Thymus (tissue), 11 donors: ENCODE measurements at regions not wholly inside any gene's neighbourhood (a gene's known extent, or its start where the extent isn't known, plus 50 kb on each side); places are given as distances from the start of the nearest gene placed in this dataset.
"Not testable (repeated sequence)": the region's sequence is repeated elsewhere in the genome, so short reads cannot be mapped to it uniquely, and the experiment has no call there.

Experiments
- DNase-seq, 9 donors: peaks; one replicate each; pipeline ENCODE4 v3.0.0-alpha.2; 2013; ENCODE audit warnings: low spot score in 9 of 9, low read depth in 6 of 9, missing footprints in 1 of 9
- H3K27ac ChIP-seq, 2 donors: one replicate each; pipeline ENCODE4 v1.5.1; 2013; ENCODE audit warnings: control low read depth in 1 of 2, low read depth in 1 of 2, low read length in 1 of 2, mild to moderate bottlenecking in 1 of 2, moderate library complexity in 1 of 2
- H3K27me3 ChIP-seq, 2 donors: one replicate each; pipeline ENCODE4 v1.5.1; 2013; ENCODE audit warnings: low read length in 1 of 2; ENCODE audit not compliant: control insufficient read depth in 2 of 2, insufficient read depth in 1 of 2
- H3K36me3 ChIP-seq, 2 donors: one replicate each; pipeline ENCODE4 v1.5.1; 2013; ENCODE audit warnings: low read length in 1 of 2, mild to moderate bottlenecking in 1 of 2, moderate library complexity in 1 of 2; ENCODE audit not compliant: control insufficient read depth in 2 of 2, insufficient read depth in 2 of 2
- H3K4me1 ChIP-seq, 2 donors: one replicate each; pipeline ENCODE4 v1.5.1; 2013; ENCODE audit warnings: low read length in 2 of 2; ENCODE audit not compliant: control insufficient read depth in 2 of 2, insufficient read depth in 2 of 2
- H3K4me3 ChIP-seq, 2 donors: one replicate each; pipeline ENCODE4 v1.5.1; 2013; ENCODE audit warnings: low read length in 2 of 2, control low read depth in 1 of 2, mild to moderate bottlenecking in 1 of 2
- H3K9me3 ChIP-seq, 2 donors: one replicate each; pipeline ENCODE4 v1.5.1; 2013; ENCODE audit warnings: low read length in 1 of 2, mild to moderate bottlenecking in 1 of 2; ENCODE audit not compliant: control insufficient read depth in 2 of 2, insufficient read depth in 1 of 2
- WGBS: extraction: QIAGEN DNeasy Blood & Tissue Kit; methylation state at CpG from one replicate; pipeline ENCODE4 v1.1.7; 2013; 5-methylcytosine and 5-hydroxymethylcytosine counted together
- donor health status: healthy.

GRCh38 chr21:20874202-20874601, 124.0 kb upstream of the NCAM2 start:
- DNase-seq, result no peak
- H3K27me3 ChIP-seq, result no peaks in the 10 kb centered on the region
- no peaks in the 10 kb centered on the region for H3K4me1 ChIP-seq
- no peaks in the 10 kb centered on the region for H3K36me3 ChIP-seq
- H3K27ac ChIP-seq, result no peak overlapping the region
- no peak overlapping the region for H3K4me3 ChIP-seq
- no peaks in the 10 kb centered on the region for H3K9me3 ChIP-seq
- 96% methylated on average over 1 of the region's 1 CpG for WGBS

GRCh38 chr21:20875742-20876141, 122.5 kb upstream of the NCAM2 start:
- Histone ChIP-seq H3K27ac (no peak overlapping the region), H3K9me3 (no peaks in the 10 kb centered on the region), H3K4me1 (no peaks in the 10 kb centered on the region), H3K27me3 (no peaks in the 10 kb centered on the region), H3K36me3 (no peaks in the 10 kb centered on the region), H3K4me3 (no peak overlapping the region)
- DNase-seq, result no peak

- Histone ChIP-seq H3K4me3 (no peak overlapping the region), H3K27ac (no peak overlapping the region), H3K36me3 (no peaks in the 10 kb centered on the region), H3K27me3 (no peaks in the 10 kb centered on the region), H3K9me3 (no peaks in the 10 kb centered on the region), H3K4me1 (no peaks in the 10 kb centered on the region)
- DNase-seq, result no peak
- WGBS, result 94% methylated on average over 2 of the region's 2 CpGs
Measured at GRCh38 chr21:20877976-20878375, 120.2 kb upstream of the NCAM2 start.

DNA sequence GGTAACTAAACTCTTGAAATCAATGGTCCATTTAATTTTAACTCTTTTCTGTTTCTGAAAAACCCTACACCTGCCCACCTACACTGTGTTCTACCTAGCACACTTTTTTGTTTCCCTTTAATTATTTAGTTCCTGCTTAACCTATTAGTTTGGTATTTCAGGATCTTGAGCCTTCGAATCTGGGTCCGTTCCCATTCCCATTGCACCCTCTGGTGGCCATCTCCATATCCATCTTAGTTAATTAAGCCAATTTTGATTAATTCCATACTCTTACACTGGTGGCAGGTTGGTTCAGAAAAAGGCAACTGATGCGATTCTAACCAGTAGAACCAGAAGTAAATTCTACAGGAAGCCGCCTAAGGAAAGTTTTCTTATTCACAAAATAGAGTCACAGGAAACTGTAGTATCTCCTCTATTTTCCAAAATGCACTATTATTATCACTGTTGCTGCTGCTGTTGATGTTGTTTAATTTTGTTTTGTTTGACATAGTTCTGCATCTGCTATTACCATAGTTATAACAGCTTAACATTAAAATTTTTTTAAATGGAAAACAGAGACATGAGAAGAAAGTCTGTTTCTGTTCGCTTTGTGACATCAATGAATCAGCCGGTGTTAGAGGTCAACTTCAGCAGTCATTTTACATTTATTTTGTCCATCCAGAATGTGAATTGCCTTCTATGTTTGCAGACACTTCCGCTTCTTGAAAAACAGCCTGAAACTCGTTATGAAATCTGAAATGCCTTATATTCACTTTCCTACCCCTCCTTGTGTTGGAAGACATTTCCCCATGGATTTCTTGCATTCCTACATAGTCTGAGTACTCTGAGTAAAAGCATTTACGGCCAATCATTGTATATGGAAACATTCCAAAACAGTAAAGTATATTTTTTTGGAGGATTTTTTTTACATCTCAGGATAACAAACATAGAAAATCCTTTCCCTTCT, 115.5 kb upstream of the NCAM2 start:
- H3K27ac ChIP-seq, result no peak overlapping the region
- no peaks in the 10 kb centered on the region for H3K36me3 ChIP-seq
- DNase-seq, result peak in 2 of 9 donors; percentile 2 to 5
- 60% methylated on average over 9 of the region's 9 CpGs for WGBS
- H3K27me3 ChIP-seq, result no peaks in the 10 kb centered on the region
- H3K4me3 ChIP-seq, result no peak overlapping the region
- H3K4me1 ChIP-seq, result no peaks in the 10 kb centered on the region
- no peaks in the 10 kb centered on the region for H3K9me3 ChIP-seq

GRCh38 chr21:20883408-20883800, 114.8 kb upstream of the NCAM2 start:
- no peaks in the 10 kb centered on the region for H3K27me3 ChIP-seq
- no peaks in the 10 kb centered on the region for H3K4me1 ChIP-seq
- H3K4me3 ChIP-seq, result no peak overlapping the region
- H3K27ac ChIP-seq, result no peak overlapping the region
- no peak for DNase-seq
- H3K9me3 ChIP-seq, result no peaks in the 10 kb centered on the region
- 93% methylated on average over 4 of the region's 4 CpGs for WGBS
- no peaks in the 10 kb centered on the region for H3K36me3 ChIP-seq

GRCh38 chr21:20902511-20902910, 95.7 kb upstream of the NCAM2 start:
- no peak overlapping the region for H3K27ac ChIP-seq
- no peaks in the 10 kb centered on the region for H3K27me3 ChIP-seq
- no peak for DNase-seq
- H3K4me3 ChIP-seq, result no peak overlapping the region
- H3K4me1 ChIP-seq, result no peaks in the 10 kb centered on the region
- H3K9me3 ChIP-seq, result no peaks in the 10 kb centered on the region
- WGBS, result 86% methylated on average over 2 of the region's 2 CpGs
- no peaks in the 10 kb centered on the region for H3K36me3 ChIP-seq

GRCh38 chr21:20902998-20903397, 95.2 kb upstream of the NCAM2 start:
- H3K36me3 ChIP-seq, result no peaks in the 10 kb centered on the region
- DNase-seq, result no peak

DNA sequence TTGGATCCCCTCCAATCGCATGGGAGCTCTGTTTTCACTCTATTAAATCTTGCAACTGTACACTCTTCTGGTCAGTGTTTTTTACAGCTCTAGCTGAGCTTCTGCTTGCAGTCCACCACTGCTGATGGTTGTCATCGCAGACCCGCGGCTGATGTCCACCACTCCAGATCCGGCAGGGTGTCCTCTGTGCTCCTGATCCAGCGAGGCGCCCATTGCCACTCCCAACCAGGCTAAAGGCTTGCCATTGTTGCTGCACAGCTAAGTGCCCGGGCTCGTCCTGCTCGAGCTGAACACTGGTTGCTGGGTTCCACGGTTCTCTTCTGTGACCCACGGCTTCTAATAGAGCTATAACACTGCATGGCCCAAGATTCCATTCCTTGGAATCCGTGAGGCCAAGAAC, 70.7 kb upstream of the NCAM2 start:
- H3K9me3 ChIP-seq, DNase-seq, H3K4me3 ChIP-seq, H3K36me3 ChIP-seq, H3K4me1 ChIP-seq, H3K27me3 ChIP-seq, H3K27ac ChIP-seq: not testable (repeated sequence)
- WGBS, result 93% methylated on average over 13 of the region's 13 CpGs

More at GRCh38 chr21:20902998-20903397, 95.2 kb upstream of the NCAM2 start:
- Histone ChIP-seq H3K4me1 (no peaks in the 10 kb centered on the region), H3K27ac (no peak overlapping the region), H3K9me3 (no peaks in the 10 kb centered on the region), H3K4me3 (no peak overlapping the region), H3K27me3 (no peaks in the 10 kb centered on the region)

DNA sequence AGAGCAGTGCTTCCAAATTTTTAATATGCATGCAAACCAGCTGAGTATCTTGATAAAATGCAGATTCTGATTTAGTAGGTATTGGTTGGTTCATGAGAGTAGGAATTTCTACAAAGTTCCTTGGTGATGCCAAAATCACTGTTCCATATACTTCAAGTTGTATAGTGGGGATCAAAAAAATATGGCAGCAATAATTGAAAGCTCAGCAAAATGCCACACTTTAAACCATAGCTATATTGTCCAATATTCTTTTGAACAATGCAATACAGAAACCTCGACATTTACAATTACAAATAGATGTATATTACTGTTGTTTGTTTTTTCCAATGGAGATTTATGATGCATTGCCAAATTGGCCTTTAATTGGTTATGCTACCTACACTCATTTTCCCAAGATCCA, 55.7 kb upstream of the NCAM2 start:
- 87% methylated on average over 1 of the region's 1 CpG for WGBS
- no peaks in the 10 kb centered on the region for H3K36me3 ChIP-seq
- H3K4me3 ChIP-seq, result no peak overlapping the region
- no peaks in the 10 kb centered on the region for H3K27me3 ChIP-seq
- DNase-seq, result no peak
- no peak overlapping the region for H3K27ac ChIP-seq
- H3K9me3 ChIP-seq, result no peaks in the 10 kb centered on the region
- H3K4me1 ChIP-seq, result no peaks in the 10 kb centered on the region
